HG02588 (cell line): ENCODE measurements at regions not wholly inside any gene's neighbourhood (a gene's known extent, or its start where the extent isn't known, plus 50 kb on each side); places are given as distances from the start of the nearest gene placed in this dataset.
"Not testable (repeated sequence)": the region's sequence is repeated elsewhere in the genome, so short reads cannot be mapped to it uniquely, and the experiment has no call there.

Source experiments
- ATAC-seq: cut with Tn5 transposase; IDR thresholded peaks from one replicate; pipeline ENCODE4 v1.9.1; 2021; ENCODE audit warnings: mild to moderate bottlenecking, moderate library complexity; ENCODE audit not compliant: unreplicated experiment

DNA sequence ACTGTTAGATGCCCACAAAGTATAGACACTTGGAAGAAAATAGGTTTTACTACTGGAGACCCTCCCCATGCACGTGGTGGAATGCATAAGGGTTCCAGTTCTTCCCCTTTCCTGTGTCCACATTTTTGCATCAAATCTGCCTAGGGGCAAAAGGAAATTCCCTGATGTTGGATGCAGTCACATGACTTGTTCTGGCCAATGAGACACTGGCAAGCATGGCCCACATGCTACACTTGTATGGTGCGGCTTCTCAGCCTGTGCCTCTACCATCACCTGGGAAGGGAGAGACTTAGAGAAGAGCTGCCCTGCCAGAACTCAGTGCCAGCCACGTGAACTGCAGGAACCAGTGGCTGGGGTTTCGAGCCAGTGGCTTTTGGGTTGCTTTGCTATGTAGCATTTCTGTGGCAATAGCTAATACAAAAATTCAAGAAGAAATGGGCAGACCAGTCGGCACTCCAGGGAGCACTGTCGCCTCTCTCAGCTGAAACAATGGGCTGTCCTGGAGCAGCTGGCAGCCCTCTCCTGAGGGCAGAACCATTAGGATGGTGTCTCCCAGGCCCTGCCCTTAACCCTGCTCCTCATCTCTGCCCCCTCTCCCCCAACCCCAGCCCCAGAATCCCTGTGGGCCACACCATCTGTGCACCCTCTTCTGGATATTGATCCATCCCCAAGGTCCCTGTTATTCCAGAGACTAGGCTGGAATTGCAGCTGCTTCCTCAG is 634.0 kb downstream of the UQCRFS1 start:
- no peak for ATAC-seq

DNA sequence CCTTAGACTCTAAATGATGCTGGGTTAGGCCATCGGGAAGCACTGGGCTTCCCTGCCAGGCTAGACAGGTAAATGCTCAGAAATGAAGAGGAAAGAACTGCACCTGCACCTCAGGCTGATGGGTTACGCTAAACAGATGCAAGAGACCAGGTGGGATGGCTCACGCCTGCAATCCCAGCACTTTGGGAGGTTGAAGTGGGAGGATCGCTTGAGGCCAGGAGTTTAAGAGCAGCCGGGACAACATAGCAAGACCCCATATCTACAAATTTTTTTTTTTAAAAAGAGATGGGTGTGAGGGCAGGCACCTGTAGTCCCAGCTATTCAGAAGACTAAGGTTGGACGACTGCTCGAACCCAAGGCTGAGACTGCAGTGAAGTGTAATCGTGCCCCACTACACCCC is 634.7 kb downstream of the UQCRFS1 start:
- ATAC-seq, result no peak

DNA sequence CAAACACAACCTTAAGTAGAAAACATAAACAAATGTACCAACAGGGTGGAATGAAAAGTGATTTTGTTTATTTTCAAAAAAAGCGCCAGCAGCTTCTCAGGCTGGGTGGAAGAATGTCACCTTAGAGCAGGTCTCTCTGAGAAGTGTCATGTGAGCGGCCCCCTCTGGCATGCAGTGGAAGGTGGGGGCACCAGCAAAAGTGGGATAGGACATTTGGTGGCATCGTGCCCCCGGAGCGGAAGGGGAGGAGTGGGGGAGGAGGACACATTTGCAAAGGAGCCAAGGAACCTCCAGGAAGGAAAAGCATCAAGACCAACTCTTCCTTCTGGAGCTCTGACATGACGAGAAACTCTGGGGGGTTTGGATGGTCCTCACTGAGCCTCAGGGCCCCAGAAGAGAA is 635.3 kb downstream of the UQCRFS1 start:
- no peak for ATAC-seq

DNA sequence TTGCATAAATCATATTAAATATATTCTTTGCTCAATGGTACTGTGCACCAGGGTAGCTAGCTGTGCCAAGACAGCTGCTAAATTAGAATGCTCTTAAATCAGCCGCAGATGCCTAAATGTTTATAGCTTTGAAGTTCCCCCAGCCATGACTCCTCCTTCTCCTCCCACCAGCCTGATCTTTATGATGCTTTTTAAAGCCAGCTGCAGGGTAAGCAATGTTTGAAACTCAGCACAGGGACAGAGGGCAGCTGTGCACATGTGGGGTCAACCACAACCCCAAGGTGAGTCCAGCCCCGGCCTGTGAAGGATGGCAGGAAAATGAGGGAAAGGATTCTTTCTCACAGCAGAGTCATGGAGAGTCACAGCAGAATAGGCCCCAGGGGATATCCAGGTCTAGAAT is 635.7 kb downstream of the UQCRFS1 start:
- no peak for ATAC-seq

DNA sequence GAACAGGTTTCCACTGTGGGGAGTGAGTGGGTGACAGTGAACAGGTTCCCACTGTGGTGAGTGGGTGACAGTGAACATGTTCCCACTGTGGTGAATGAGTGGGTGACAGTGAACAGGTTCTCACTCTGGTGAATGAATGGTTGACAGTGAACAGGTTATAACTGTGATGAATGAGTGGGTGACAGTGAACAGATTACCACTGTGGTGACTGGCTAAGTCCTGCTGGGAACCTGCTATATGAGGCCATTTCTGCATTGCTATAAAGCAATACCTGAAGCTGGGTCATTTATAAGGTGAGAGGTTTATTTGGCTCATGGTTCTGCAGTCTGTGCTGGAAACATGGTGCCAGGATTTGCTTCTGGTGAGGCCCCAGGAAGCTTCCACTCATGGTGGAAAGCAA is 637.1 kb downstream of the UQCRFS1 start:
- no peak for ATAC-seq

DNA sequence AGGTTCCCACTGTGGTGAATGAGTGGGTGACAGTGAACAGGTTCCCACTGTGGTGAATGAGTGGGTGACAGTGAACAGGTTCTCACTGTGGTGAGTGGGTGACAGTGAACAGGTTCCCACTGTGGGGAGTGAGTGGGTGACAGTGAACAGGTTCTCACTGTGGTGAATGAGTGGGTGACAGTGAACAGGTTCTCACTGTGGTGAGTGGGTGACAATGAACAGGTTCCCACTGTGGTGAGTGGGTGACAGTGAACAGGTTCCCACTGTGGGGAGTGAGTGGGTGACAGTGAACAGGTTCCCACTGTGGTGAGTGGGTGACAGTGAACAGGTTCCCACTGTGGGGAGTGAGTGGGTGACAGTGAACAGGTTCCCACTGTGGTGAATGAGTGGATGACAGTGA is 637.6 kb downstream of the UQCRFS1 start:
- not testable (repeated sequence) for ATAC-seq

DNA sequence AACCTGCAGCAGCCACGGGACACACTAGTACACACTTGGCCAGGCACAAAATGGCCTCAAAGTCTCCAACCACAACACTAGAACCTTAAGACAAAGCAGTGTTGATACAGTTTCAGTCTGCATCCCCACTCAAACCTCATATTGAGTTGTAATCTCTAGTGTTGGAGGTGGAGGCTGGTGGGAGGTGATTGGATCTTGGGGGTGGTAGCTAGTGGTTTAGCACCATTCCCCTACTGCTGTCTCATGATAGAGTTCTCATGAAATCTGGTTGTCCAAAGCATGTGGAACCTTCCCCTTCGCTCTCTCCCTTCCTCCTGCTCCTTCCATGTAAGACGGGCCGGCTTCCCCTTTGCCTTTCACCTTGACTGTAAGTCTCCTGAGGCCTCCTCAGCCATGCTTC is 638.7 kb downstream of the UQCRFS1 start:
- ATAC-seq, result no peak

DNA sequence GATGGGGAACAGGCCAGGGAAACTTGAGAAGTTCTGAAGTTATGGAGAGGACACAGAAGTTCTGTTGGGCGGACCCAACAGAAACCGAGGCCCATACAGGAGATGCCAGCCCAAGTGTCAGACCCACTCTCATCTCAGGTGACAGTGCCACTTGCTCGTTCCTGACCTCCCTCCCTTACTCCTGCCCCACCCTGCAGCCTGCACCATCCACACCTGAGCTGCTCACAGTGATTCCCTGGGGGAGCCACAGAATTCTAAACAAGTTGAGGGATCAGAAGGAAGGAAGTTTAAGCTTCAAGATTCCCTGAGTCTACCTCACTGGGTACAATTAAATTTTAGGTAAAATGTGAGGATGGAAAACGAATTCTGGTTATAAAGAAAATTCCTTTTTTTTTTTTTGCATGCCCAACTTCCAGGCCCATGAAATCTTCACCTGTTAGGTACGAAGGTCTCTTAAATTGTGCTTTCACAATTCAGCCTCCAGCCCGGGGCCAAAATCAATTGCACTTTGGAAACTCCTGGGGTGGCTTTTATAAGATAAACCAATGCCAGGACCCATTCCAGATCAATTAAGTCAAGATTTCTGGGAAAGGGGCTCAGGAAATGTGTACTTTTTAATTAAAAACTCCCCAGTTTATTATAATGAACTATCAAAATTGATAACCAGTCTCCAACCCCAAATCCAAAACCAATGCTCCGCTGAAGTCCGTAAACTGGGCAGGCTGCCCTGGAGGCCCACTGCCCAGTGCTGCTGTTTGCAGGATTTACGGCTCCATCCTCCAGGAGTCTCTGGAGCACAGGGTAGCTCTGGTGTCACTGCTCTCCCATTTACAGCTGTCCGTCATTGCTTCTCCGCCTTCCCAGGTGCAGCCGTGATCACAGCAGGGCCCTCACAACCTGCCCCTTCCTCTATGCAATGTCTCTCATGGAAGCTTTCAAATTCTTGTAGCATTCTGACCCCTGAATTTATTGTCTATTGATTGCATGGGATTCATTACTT is 643.5 kb downstream of the UQCRFS1 start:
- ATAC-seq, result no peak

DNA sequence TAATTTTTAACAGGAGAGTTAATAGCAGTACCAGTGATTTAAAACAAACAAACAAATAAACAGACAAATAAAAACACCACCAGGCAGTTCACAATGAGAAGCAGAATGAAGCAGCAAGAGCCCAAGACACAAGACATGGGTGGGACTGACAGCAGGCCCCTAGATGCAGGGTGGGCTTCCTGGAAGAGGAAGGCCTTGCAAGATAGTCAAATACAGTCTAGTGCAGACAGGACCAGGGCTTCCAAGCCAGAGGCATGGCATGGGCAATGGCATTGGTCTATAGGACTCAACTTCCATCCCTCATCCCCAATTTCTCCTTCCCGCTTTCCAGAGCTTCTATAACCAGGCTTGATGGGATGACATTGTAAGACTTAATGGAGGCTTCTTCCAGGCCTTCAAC is 645.1 kb downstream of the UQCRFS1 start:
- ATAC-seq, result no peak

DNA sequence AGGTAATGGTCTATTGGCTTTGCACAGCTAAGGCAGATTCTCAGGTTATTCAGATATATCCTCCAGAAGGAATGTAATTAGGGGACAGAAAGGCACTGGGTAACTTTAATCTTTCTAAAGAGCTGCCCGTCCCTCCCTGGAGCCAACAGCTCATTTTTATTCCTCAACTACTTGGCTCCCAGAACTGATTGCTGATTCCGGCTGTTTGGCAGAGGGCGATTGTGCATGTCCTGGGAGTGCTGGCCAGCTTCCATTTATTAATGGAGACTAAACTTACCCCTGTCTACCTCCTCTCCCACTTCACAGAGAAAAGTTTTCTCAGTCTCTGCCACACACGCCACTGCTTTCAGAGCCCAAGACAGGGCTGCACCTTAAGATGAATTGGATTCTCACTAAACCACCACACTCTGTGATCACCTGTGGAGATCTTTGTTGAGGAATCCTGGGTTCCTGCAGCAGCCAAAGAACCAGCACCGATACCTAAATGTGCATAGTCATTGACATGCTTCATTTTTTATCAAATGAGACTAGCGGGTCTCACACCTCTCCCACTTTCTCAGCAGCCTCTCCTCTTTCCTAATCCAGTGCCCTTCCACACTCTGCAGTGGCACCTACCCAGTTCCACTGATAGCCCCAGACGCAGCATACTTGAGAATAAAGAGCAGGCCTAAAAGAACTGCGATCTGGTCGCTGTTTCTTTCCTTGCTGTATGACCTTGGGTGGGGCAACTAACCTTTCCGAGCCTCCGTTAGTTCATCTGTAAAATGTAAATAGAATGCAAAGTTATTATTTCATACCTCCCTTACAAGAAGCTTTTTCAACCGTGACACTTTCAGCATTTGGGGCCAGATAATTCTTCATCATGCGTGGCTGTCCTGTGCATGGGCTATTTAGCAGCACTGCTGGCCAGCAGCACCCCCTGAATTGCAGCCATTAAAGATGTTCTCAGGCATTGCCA is 648.7 kb downstream of the UQCRFS1 start:
- ATAC-seq, result no peak

DNA sequence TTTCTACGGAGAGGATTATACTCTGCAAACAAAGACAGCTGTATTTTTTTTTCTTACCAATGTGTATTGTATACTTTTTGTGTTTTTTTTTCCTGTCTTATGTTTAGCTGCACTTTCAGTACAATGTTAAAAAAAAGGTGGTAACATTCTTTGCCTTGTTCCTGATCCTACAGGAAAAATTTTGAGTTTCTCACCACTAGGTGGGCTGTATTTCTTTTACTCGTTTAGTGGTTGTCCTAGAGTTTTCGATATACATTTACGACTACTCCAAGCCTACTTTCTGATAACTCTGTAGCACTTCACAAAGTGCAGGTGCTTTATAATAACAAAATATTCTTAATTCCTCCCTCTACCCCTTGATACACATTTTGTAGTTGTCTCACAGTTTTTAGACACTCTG is 652.2 kb downstream of the UQCRFS1 start:
- ATAC-seq, result no peak

DNA sequence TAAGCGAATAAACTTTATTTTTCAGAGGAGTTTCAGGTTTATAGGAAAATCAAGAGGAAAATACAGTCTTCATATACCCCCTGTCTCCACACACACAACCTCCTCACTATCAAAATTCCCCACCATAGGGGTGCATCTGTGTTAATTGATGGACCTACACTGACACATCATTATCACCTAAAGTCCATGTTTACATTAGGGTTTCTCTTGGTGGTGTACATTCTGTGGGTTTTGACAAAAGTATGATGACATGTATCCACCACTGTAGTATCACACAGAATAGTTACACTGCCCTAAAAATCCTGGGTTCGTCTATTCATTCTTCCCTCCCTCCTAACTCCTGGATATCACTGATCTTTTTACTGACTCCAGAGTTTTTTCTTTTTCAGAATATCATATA is 654.2 kb downstream of the UQCRFS1 start:
- no peak for ATAC-seq

DNA sequence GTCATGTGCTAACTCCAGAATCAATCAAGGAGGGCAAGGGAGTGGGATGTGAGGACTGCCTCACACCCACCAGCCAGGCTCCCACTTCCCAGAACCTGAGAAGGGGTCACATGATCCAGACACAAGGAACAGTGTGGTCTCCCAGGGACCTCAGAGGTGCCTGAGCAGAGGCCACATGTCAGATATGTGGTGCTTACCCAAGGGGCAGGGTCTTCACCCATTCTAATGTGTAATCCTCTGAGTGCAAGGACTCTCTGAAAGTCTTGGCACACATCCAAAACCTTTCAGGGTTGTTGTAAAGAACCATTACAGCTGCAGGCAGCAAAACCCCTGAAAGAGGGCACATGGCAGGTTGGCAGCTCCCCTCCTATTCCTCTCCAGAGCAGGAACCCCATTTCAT is 656.6 kb downstream of the UQCRFS1 start:
- no peak for ATAC-seq

DNA sequence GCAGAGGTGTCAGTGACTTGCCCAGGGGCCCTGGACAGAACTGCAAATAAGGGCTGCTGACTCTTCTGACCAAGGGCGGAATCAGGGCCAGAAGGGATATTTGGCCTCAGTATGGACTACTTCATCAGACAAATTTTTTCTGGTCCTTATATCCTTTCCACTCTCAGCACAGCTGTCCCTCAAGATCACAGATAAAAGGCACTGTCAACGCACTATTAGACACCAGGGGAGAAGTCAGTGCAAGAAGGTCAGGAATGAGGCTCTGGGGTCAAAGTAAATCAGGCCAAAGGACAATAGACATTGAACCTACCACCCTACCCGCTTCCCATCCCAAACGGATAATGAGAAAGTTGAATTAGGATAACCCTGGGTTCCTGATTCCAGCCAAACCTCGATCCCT is 657.6 kb downstream of the UQCRFS1 start:
- no peak for ATAC-seq

DNA sequence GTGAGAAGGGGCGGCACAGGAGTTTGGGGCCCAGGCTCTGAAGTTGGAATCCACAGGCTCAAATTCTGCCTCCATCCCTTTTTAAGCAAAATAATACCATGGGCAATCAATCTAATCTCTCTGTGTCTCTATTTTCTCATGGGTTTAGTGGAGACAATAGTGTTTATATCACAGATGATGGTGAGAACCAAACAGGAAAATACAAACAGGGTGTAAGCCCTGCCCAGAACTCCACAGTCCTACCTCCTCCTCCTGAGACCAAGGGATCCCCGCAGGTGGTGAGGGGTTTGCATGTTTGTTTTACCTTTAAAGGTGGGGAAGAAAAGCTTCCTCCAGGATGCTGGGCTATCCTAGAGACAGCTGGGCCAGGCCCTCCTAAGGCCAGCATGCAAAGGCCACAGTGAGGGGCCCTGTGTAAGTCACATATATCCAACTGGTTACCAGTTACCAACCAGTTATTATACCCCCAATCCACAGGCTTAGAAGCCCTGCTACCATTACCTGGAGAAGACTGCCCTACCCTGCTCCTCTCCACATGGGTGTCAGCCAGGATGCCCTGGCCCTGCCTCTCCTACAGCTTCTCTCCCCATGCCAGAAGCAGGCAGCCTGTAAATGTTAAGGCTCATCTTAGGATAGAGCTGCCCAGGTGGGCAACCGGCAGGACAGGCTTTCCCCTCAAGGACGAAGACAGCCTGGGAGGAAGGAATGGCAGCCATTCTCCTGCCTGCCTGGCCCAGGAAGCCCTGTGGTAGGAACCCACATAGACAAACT is 658.4 kb downstream of the UQCRFS1 start:
- ATAC-seq, result no peak

DNA sequence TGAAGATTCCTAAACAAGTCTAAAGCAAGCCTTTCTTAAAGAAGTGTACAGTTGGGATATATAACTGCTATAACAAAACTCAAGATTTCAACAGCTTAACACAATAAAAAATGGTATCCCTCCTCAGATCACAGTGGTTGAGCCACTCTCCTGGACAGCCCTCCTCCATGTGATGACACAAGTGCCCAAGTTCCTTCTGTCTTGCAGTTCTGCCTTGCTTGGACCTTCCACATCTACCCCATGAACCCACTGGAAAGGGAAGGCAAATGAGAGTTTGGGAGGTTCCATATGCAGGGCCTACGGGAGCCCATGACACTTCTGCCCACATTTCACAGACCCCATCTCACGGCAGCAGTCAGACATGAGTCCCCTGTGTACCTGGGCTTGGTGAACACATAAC is 659.2 kb downstream of the UQCRFS1 start:
- no peak for ATAC-seq

DNA sequence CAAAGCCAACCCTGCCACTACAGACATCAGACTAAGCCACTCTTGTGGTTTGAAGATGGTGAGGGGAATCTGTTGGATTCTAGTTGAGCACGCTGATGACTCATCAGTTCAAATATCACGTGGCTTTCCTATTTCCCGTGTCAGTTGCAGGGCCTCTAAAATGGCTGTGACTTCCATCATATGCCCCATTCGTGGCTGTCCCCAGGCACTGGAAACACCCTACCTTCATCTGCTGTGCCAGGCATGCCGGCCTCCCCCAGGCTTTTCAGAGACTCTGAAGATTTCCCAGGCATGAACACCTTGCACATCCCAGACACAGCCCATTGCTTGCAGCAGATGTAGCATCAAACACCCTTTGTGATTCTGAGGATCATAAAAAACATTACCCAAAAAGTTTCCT is 659.9 kb downstream of the UQCRFS1 start:
- ATAC-seq, result no peak

DNA sequence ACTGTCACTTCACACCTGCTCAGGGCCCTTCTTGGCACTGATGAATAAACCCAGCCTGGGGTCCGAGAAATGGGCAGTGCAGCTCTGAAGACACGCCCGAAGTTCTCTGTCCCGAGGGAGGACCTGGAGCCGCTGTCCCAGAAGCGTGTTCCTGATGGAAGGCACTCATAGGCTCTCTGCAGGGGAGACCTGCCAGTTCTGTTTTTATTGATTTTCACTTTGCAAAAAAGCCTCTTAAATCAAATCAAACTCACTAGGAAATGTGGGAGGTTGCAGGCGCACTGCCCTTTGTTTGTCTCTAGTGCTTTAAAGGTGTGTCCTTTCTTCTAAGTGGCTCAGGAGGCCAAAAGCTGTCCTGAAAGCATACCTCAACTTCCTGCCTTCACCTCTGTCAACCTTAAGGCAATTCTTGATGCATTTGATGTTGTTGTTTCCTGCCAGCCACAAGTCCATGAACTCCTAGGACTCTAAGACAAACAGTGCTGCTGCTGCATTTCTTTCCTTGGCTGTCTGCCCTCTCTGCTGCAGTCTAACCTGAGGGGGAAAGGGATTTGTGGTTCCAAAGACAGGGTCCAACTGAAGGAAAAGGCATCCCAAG is 663.2 kb downstream of the UQCRFS1 start:
- no peak for ATAC-seq

DNA sequence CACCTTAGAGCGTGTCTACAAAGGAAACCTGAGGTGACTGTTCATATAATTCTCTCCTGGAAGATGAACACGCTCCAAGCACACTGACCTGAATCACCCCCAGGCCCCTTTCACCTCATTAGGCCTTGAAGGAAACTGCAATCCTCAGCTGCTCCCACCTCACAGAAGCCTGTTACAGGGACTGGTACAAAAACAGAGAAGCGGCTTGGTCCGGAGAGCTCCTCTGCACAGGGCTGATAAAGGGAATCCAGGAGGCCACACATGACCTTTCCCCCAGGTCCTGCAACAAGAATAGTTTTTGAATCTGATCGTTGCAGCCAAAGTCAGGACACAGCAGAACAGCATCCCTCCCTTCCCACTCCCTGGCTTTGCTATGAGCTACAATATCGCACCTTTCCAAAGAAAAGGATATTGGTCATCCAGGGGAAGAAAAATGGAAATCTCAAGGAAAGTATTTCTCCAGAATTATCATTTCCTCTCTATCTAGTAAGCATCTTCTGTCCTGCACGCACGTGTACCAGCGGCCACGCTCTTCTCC is 666.7 kb downstream of the UQCRFS1 start:
- no peak for ATAC-seq

DNA sequence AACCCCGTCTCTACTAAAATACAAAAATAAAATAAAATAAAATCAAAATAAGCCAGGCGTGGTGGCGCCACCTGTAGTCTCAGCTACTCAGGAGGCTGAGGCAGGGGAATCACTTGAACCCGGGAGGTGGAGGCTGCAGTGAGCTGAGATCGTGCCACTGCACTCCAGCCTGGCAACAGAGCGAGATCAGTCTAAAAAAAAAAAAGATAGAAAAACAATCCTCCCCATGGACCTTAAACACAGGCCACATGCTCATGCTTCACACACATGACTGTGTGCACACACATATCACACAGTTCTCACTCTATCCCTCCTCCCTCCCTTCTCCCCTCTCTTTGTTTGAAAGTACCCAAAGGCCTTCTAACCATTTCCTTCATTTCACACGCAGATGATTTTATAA is 667.6 kb downstream of the UQCRFS1 start:
- ATAC-seq, result not testable (repeated sequence)
